Eye (tissue), 1 donor: ENCODE measurements at regions not wholly inside any gene's neighbourhood (a gene's known extent, or its start where the extent isn't known, plus 50 kb on each side); places are given as distances from the start of the nearest gene placed in this dataset.

Experiments
- DNase-seq: peaks from one replicate; pipeline ENCODE4 v3.0.0-alpha.2; 2015

GRCh38 chr2:56102866-56103265 lies 80.9 kb upstream of the CCDC85A start:
- no peak for DNase-seq

GRCh38 chr2:56104962-56105361 lies 78.8 kb upstream of the CCDC85A start:
- peak; percentile 51 for DNase-seq

- no peak for DNase-seq
Measured at GRCh38 chr2:56107502-56108220, 76.1 kb upstream of the CCDC85A start.

GRCh38 chr2:56108806-56109205 lies 75.0 kb upstream of the CCDC85A start:
- DNase-seq, result no peak

- no peak for DNase-seq
Measured at GRCh38 chr2:56109994-56110393, 73.8 kb upstream of the CCDC85A start.

GRCh38 chr2:56113382-56113975 lies 70.3 kb upstream of the CCDC85A start:
- peak; percentile 50 for DNase-seq

- no peak for DNase-seq
Measured at GRCh38 chr2:56117764-56118163, 66.0 kb upstream of the CCDC85A start.

- peak; percentile 44 for DNase-seq
Measured at GRCh38 chr2:56118474-56118873, 65.3 kb upstream of the CCDC85A start.

GRCh38 chr2:56121995-56122394 lies 61.8 kb upstream of the CCDC85A start:
- no peak for DNase-seq

GRCh38 chr2:56123538-56123937 lies 60.3 kb upstream of the CCDC85A start:
- no peak for DNase-seq

- DNase-seq, result no peak
Measured at GRCh38 chr2:56127010-56127409, 56.8 kb upstream of the CCDC85A start.

- DNase-seq, result peak; percentile 60
Measured at GRCh38 chr2:56127463-56128152, 56.2 kb upstream of the CCDC85A start.

GRCh38 chr2:56128235-56128634 lies 55.6 kb upstream of the CCDC85A start:
- no peak for DNase-seq

- DNase-seq, result peak; percentile 71
Measured at GRCh38 chr2:56130463-56131070, 53.2 kb upstream of the CCDC85A start.

GRCh38 chr2:56132138-56132537 lies 51.7 kb upstream of the CCDC85A start:
- peak; percentile 89 for DNase-seq

GRCh38 chr2:56133441-56133840 lies 50.3 kb upstream of the CCDC85A start:
- DNase-seq, result no peak

- no peak for DNase-seq
Measured at GRCh38 chr2:56133931-56134629, 49.7 kb upstream of the CCDC85A start.
